ENCODE measurements at regions not wholly inside any gene's neighbourhood (a gene's known extent, or its start where the extent isn't known, plus 50 kb on each side); places are given as distances from the start of the nearest gene placed in this dataset.
"Not testable (repeated sequence)": the region's sequence is repeated elsewhere in the genome, so short reads cannot be mapped to it uniquely, and the experiment has no call there.

- not testable (repeated sequence) for TF ChIP-seq CTCF (conservative IDR thresholded peaks at IDR 0.05); ZFX (IDR thresholded peaks at IDR 0.05)
Observed at GRCh38 chr7:39793026-39793425, 157.0 kb upstream of the CDK13 start.

Measured in C4-2B (cell line).